HCEC 1CT (cell line): ENCODE measurements at regions not wholly inside any gene's neighbourhood (a gene's known extent, or its start where the extent isn't known, plus 50 kb on each side); places are given as distances from the start of the nearest gene placed in this dataset.
A peak's percentile ranks its signal among the peaks of the same experiment; 100 is the strongest.

ENCODE experiments used
- DNase-seq: peaks from one replicate; pipeline ENCODE4 v3.0.0-alpha.2; 2017

DNA sequence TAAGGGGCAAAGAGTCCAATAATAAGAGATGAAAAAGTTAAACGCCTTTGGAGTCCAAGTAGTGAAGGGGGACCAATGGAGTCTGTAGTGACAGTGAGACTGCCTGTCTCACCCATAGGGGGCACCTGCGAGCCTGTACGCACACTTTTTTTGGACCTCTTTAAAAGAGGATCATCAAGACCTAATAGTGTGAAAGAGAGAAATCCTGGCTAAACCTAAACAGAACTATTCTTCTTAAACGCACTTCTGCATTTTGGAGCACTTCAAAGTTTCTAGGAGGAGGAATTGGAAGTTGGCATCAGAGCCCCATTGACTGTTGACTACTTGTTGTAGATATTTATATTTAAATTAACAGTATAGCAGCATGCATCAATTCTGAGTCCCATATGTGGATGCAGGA, 636.1 kb upstream of the KLF4 start:
- no peak for DNase-seq

DNA sequence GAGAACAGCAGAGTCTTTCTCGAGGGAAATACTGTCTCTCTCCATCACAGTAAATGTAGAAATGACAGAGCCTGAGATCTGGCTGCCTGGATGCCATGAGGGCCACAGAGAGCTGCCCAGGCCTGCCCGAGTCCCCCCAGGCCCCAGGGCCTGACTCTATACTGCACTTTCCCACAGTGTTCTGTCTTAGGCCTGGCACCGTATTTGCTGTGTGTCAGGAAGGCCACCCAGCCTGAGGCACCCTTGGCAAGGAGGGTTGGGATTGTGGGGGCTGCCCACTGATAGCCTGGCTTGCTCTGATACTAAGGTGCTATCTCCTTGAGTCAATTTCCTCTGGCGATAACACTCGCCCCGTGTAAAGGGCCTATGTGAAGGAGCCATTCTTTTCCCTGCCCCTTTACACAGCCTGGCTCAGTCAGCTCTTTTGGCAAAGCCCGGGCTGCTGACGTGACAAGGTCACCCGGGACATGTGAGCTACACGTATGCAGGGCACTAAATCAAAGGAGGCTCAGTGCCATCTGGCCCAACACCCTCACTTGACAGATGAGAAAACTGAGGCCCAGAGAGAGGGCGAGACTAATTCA, 630.1 kb upstream of the KLF4 start:
- no peak for DNase-seq

DNA sequence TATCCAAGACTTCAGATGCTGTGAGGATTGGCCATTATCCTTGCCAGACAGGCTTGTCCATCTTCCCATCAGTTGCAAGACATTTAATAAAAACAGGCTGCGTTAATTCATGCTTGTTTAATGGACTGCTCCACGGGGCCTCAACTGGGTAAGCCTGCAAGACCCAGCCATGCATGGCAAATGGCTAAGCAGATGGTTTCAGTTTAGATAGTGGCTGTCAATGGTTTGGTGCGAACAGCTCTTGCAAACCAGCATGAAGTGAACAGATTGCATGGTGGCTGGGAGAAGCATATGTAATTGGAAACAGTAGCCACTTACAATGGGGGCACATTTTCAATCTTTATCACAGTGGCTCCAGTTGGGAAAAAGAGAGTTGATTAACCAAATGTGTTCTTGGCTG, 628.2 kb upstream of the KLF4 start:
- DNase-seq, result no peak

DNA sequence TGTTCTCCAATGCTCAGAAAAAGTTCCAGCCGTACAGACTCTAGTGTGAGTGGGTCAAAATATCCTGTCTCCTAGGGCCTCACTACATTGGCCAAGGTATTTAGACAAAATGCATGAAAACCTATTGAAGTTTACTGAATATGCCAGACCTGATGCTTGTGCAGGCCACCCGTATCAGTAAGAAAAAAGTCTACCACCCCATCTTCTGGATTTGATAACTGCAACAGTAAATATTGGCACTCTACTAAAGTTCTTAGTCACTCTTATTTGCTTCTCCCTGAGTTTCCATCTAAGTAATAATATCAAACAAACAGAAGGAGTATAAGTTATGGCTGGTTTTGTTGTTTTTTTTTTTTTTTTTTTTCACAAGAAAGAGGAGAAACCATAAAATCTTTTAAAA, 627.7 kb upstream of the KLF4 start:
- DNase-seq, result no peak

DNA sequence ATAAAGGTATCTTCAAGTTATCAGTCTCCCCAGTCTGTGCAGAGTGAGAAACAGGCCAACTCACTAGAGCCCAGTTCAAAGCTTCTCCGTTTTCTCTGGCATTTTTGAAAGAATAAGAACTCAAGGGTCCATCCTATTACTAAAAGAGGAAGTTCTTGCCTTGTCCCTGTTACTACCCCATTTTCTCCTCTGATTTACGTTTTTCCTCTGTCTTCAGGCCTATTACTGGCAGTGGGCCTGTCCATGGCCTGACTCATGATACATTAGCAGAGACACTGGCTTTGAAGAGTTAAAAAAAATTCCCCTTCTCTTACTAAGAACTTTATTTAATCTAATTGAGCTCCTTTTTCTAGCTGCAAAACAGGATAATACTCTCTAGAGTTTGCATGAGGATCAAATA, 624.0 kb upstream of the KLF4 start:
- no peak for DNase-seq

DNA sequence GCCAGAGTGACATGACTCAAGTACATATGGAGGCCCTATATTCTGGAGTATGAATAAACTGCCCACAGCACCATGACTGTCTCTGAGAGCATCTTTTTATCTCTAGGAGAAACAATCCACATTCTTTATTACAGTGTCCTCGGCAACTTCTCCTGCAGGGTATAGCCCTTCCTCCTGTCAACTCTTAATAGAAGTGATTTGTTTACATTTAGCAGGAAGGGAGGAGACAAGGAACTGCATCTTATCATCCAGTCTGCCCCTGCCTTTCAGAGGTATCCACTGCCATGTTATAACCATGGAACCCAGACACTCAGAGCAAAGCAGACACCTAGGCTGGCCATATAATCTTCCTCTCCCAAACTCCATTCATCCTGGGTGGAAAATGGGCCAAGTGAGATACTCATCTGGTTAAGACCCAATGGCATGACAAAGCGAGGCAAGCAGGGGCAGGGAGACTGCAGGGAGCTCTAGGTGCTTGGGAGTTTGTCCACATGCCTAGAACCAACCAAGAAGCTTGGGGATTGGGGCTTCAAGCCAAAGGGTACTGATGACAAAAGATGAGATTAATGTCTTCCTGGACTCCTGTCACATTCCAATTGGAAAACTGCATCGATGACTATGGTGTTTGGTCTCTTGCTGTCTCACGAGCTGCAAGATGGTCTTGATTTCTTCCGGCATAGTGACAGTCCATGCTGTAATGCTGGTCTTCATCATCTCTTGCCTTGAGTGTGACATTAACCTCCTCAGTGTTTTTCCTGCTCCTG, 620.5 kb upstream of the KLF4 start:
- DNase-seq, result no peak

DNA sequence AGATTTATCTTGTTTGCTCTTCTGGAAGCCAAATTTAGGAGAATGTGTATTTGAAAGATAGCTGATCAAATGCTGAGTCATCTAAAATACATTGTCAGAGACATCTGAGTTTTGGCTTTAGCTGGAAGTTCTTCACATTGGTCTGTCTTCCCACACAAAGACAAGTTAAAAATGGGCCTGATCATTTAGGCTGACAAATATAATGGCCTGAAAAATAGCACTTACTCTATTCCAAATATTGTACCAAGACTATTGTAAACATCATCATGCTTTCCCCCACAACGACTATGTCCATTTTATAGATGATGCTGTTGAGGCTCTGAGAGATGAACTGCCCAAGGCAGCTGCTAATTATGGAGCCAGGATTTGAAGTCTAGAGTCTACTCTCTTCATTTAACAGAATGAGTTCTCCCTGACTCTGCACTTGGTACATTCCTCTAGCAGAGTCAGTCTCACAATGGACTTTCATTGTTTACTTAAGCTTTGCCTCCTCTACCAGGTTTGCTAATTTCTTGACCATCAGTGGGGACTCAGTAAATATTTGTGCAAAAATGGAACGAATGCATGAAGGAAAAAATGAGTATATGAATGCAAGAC, 619.4 kb upstream of the KLF4 start:
- DNase-seq, result no peak

DNA sequence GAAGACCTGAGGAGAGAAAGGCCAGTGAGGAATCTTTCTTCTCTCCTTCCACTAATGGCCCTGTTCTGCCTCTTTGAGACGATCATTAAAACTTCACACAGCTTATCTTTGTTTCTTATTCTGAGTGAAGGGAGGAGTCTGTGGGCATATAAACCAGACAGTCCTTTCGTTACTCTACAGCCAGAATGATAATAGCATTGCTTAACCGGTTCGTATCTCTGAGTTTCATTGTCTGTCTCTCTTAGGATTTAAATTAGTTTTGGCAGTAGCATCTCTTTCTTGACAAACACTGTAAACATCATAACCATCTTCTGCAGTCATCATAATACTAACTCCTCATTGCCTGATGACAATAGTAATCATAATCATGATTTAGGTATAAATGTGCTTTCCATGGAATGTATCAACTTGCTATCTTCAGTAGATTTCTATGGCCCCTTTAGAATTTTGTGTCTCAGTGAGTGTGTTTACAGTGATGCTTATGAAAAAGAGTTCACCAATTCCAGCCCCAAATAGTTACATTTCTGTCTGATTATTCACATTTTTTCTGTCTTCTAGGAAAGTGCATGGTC, 618.8 kb upstream of the KLF4 start:
- peak; percentile 50 for DNase-seq

DNA sequence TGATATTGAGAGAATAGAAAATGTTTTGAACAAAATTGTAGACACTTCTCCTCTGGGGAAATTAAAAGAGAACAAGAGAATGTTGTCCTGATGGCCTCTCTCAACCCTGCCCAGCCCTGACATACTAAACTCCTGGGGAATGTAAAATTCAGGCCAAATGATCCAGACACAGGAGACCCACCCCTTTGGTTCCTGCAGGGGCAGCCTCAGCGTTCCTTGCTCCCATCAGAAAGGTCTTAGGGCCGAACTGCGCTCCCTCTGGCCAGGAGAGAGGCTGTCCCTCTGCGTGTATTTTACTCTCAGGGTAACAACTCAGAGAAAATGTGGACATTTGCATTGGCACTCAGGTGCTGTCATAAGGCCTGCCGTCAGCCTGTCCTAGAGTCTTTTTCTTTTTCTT, 616.3 kb upstream of the KLF4 start:
- no peak for DNase-seq

DNA sequence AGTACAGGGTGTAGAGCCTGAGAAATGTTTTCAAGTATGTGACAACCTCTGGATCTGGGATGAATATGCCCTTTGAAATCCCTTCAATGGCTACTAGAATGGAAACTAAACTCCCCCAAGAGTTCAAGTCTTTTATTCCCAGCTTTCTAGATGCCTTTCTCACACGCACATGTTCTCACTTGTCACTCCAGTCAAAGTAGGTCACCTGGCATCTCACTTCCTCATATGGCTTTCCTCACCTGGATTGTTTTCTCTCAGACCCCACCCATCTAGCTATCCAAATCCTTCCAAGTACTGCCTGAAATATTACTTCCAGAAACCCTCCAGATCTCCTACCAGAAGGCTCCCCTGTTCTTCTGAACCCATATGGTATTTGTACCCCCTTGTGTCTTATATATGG, 615.4 kb upstream of the KLF4 start:
- DNase-seq, result no peak

DNA sequence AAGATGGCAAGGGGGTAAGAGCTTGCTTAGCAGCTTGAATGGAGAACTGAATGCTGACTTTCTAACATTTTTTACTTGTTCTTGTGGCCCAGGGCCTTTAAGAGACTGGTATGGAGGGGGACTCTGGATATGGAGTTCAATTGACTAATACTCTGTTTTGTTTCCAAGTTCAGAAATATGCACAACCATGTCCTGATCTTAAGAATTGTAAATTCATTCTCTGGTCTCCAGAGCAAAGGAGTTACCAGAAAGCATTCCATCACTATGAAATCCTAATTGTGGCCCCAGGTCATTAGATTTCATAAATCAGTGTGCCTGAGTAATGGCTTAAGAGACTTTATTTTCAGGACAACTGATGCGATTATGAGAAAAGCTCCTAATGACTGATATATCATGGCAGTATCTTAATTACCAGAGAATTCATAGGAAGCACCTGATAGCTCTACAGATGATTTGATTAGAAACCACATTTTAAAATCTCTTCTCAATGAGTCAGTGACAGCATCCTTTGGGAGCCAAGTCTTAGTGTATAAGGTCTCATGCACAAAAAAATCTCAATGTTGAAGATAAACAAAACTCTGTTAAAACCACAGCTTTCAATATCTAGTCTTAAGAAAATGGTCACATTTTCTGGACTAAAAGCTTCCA, 613.6 kb upstream of the KLF4 start:
- no peak for DNase-seq

DNA sequence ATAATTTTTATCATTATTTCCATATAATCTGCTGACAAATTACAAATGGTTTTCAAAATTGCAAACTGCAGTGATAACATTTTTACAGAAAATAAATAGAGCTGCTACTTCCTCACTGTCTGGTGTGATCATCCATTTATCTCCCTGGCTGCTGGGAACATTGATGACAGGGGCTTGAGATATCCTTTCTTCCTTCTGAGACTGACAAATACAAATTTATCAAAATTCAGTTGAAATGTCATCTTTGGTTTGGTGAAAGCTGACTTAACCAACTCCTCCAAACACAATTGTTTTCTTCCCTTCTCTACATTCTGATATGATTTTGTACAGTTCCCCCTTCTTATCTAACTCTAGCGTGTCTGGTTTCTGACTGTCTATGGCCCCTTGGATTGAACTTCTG, 611.8 kb upstream of the KLF4 start:
- no peak for DNase-seq

DNA sequence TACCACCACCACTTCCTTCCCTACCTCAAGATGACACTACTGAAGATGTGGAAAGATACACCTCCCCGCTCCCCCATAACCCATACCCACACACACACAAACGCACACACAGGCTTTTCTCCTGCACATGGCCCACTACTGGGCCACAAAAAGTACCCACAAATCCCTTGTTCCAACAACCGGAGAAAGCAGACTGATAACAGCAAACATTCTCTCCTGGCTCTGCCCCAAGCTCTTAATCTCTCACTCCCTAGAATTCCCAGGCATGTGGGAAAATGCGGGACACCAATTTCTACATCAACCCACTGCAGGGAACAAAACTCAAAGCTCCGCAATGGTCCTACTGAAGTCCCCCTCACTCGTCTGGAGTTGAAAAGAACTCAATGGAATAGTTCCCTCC, 611.0 kb upstream of the KLF4 start:
- no peak for DNase-seq

DNA sequence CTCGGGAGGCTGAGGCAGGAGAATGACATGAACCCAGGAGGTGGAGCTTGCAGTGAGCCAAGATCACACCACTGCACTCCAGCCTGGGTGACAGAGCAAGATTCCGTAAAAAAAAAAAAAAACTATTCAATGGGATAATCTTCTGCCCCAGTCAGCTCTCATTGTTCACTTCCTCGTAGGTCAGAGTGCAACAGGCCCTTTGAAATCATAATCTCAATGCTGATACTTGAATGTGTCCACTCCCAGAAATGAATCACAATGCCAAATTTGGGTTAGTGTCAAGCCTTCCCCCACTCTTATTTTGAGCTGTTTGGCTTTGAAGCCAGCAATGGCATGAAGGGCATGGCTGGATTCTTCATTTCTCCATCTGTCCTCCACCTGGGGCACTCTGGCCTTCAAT, 610.3 kb upstream of the KLF4 start:
- peak; percentile 29 for DNase-seq

DNA sequence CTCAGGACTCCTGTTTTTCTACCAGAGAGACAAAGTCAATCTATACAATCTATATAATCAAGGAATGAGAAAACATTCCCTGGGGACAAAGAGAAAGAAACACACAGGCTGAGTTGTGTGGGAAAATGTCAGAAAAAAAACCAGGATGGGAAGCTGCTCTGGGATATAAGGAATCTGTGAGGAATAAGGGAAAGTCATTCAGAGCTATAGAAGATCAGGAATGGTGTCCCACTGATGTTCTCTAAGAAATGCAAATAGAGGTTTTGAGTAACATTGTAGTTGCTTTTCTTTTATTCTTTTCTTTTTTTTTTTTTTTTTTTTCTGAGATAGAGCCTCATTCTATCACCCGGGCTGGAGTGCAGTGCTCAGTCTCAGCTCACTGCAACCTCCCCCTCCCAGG, 605.9 kb upstream of the KLF4 start:
- no peak for DNase-seq

DNA sequence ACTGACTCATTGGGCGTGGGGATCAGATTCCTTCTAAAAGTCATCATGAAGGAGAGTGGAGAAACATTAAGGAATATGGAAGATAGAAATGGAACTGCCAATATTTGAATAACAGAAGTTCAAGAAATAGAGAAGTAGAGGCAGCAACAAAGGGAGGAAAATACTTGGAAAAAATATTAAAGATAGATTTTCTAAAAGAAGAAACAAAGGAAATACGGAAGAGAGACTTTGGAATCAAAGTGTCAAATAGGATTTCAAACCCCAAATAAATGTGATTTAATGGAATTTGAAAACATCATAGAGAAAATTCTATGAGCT, 605.1 kb upstream of the KLF4 start:
- DNase-seq, result peak; percentile 32

DNA sequence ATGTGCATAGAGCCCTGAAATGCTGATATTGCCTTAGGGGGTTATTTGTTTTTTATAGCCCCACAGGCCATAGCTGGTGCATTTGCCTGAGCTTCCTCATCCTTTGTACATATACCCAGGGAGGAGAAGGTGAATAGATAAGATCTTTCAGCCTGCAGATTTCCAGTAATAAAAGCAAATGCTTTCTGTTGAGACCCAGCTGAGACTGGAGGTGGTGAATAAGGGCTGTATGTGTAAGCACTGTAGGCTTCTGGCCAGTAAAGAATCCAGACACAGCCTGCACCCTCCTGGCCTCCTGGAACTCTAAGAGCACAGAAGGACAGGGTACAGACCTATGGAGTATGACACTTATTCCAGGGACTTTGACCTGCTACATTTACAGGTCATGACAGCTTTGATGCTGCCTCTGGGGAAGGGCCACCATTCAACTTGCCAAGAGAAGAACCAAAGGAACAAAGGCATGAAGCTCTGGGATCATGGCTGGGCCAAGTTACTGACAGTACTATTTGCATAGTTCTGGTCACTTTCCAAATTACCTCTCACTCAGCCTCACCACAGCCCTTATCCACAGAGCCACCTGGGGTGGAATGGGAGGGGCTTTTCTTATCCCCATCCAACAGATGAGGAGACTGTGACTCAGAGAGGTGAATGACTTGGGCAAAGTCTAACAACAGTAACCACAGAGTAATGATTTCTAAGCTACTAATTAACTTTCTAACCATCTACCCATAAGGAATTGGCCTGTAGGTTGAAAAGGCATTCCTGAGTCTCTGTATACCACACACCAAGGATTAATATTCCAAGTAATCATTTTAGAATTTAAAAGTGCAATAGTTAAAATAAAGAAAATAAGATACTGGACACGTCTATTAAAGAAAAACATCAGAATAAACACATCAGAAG, 604.5 kb upstream of the KLF4 start:
- DNase-seq, result peak; percentile 17

DNA sequence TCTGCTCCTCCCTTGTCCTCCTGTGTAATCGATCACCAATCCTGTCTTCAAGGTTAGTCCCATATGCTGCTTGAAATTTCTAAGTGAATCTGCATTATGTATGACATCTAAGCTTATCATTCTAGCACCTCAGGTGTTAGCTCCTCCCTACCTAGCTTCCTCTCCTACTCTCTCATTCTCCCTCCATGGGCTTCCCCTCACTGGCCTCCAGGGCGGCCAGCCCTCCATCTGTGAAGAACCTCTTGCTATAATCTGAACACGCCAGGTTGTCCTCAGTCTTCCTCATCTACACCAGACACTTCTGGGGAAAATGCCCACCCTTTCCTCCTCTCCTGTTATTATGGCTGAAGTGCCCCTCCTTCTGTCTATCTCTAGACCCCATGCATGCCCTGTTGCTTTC, 599.3 kb upstream of the KLF4 start:
- no peak for DNase-seq

DNA sequence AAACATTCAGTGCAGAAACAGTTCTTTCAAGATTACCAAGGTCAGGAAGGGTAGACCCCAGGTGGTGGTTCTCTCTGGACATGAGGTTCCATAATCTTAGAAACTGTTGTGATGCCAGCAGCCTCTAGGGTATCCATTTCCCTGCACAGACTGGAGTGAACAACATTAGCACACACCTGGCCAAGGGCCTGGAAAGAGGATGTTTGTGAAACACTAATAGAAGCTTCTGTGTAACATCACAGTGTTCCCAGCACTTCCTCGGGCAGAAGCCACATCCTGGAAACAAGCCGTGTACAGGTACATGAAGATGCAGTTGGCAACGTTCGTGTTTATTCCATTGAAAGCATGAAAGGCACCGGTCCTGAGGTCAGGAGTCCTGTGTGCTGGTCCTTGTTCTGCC, 598.2 kb upstream of the KLF4 start:
- DNase-seq, result no peak

DNA sequence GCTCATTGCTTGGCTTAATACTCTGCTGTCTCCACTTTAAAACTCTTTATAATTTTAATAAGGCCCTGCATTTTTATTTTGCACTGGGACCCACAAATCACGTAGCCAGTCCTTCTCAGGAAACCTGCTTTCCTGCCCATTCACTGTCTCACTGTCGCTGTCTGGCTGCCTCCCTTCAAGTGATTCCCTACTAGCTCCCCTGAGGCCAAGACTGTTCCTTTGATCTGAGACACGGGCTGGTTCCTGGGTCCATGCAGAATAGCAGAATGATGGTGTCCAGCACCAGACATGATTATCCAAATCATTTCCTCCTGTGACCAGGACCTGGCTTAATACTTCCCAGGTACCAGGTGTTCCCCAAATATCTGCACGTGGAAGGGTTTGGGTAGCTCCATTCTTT, 597.1 kb upstream of the KLF4 start:
- no peak for DNase-seq

DNA sequence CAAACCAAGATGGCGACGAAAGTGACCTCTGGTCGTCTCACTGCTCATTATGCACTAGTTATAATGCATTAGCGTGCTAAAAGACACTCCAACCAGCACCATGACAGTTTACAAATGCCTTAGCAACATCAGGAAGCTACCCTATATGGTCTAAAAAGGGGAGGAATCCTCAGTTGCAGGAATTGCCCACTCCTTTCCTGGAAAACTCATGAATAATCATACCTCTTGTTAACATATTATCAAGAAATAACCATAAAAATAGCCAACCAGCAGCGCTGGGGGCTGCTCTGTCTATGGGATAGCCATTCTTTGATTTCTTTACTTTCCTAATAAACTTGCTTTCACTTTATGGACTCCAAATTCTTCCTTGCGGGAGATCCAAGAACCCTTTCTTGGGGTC, 595.7 kb upstream of the KLF4 start:
- DNase-seq, result no peak

DNA sequence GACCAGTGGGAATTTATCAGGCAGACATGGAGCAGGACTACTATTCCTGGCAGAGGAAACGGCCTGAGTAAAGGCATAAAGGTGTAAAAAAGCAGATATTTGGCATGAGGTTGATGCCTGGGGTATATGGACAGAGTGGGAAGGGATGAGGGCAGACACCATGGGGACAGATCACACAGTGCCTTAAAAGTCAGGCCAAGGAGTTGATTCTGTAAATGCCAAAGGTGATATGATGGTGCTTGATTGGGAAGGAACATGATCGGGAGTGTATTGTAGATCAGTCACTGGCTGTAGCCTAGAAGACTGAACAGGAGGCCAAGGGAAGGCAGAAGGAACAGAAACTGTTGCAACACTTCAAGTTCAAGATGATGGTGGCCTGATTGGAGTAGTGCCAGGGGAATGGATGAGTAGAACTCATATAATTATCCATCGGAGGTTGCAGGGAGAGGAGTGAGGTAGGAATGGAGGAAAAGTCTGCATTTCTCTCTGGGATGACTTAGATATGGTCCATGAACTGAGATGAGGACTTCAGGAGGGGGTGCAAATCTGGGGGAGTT, 594.3 kb upstream of the KLF4 start:
- DNase-seq, result no peak
